Thyroid gland (tissue), 4 donors: ENCODE measurements at regions not wholly inside any gene's neighbourhood (a gene's known extent, or its start where the extent isn't known, plus 50 kb on each side); places are given as distances from the start of the nearest gene placed in this dataset.

Experiments used
- DNase-seq, 2 donors: peaks; one replicate each; pipeline ENCODE4 v3.0.0-alpha.2; 2019
- H3K27ac ChIP-seq, 3 donors: fragments of 200-600 bp; sonication (generic); 1 replicate in 2 of 3; 2 replicates in 1 of 3; pipeline ENCODE4 v1.5.1; 2016 to 2019; ENCODE audit warnings: mild to moderate bottlenecking in 1 of 3, moderate library complexity in 1 of 3
- H3K27me3 ChIP-seq: fragments of 200-600 bp; sonication (generic); one replicate; pipeline ENCODE4 v1.5.1; 2019
- H3K36me3 ChIP-seq, 2 donors: fragments of 200-600 bp; sonication (generic); one replicate each; pipeline ENCODE4 v1.5.1; 2016 to 2019
- H3K4me1 ChIP-seq, 2 donors: fragments of 200-600 bp; sonication (generic); one replicate each; pipeline ENCODE4 v1.5.1; 2017 to 2019
- H3K4me3 ChIP-seq, 3 donors: fragments of 200-600 bp; sonication (generic); replicated peaks in 1 of 3; 1 replicate in 2 of 3; 2 replicates in 1 of 3; pipeline ENCODE4 v1.5.1; 2016; ENCODE audit warnings: mild to moderate bottlenecking in 1 of 3
- H3K9me3 ChIP-seq: fragments of 200-600 bp; sonication (generic); one replicate; pipeline ENCODE4 v1.5.1; 2017
- POLR2A ChIP-seq, 2 donors: fragments of 450-650 bp; IDR thresholded peaks; one replicate each; pipeline ENCODE4 v1.6.1; 2017; ENCODE audit warnings: antibody characterized with exemption in 2 of 2, mild to moderate bottlenecking in 2 of 2, moderate library complexity in 1 of 2
- WGBS, 2 donors: methylation state at CpG; one replicate each; pipeline ENCODE4 v1.1.5; 2017; 5-methylcytosine and 5-hydroxymethylcytosine counted together
- intact Hi-C: fragments of 100-400 bp; cut with DNase I; formaldehyde crosslinking; loops from one replicate; pipeline ENCODE4 v1.15.1; 2023
- TF ChIP-seq, protein P1 (sequence below), 6 experiments: fragments of 200-600 bp in 3 of 6; fragments of 450-650 bp in 3 of 6; sonication (generic) in 3 of 6; IDR thresholded peaks; one replicate each; pipeline ENCODE4 v1.5.1; 2016 to 2019; ENCODE audit warnings: antibody characterized with exemption in 6 of 6, mild to moderate bottlenecking in 2 of 6, inconsistent platforms in 1 of 6, moderate library complexity in 1 of 6

DNA sequence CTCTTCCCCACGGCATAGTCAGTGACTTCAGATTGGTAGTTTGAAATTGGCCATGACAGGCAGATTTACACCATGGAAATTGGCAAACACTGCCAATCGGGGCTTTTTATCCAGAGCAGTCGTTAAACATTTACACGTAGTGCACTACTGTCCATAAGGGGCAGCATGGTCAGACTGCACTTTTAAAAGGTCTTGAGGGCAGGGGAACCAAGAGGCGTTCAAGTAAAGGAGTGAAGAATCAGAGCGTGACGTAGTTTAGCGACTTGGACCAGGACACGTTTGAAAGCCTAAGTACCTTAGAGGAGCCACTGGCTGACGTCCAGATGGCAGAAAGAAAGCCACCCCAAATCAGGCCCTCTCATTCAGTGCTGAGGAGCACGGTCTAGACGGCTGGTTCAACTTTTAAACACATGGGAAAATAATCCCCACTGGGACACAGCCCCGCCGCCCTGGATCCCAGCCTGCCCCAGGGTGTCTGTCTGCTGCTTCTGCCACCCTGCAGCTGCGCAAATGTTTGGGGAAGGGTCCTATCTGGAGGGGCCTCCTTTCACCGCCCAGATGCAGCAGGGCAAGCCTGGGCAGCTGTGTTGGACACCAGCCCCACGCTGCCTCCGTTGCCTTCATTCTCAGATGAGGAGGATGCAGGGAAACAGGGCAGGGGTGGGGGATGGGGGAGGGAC lies 52.5 kb upstream of the PPP2R5C start:
- no peaks in the 10 kb centered on the region for H3K9me3 ChIP-seq
- no peak overlapping the region for H3K4me3 ChIP-seq
- TF ChIP-seq, protein P1, sequence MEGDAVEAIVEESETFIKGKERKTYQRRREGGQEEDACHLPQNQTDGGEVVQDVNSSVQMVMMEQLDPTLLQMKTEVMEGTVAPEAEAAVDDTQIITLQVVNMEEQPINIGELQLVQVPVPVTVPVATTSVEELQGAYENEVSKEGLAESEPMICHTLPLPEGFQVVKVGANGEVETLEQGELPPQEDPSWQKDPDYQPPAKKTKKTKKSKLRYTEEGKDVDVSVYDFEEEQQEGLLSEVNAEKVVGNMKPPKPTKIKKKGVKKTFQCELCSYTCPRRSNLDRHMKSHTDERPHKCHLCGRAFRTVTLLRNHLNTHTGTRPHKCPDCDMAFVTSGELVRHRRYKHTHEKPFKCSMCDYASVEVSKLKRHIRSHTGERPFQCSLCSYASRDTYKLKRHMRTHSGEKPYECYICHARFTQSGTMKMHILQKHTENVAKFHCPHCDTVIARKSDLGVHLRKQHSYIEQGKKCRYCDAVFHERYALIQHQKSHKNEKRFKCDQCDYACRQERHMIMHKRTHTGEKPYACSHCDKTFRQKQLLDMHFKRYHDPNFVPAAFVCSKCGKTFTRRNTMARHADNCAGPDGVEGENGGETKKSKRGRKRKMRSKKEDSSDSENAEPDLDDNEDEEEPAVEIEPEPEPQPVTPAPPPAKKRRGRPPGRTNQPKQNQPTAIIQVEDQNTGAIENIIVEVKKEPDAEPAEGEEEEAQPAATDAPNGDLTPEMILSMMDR (IDR thresholded peaks at IDR 0.05) = peak in 2 of 6 experiments; percentile 16 to 33
- no peak for TF ChIP-seq POLR2A (IDR thresholded peaks at IDR 0.05)
- intact Hi-C loops = loop anchor here (5.0 kb wide), 1 partner anchor 48 kb away; no protein-coding TSS in a partner anchor
- H3K4me1 ChIP-seq = peaks cover 9 to 50% of the 10 kb centered on the region in 2 donors
- no peaks in the 10 kb centered on the region for H3K36me3 ChIP-seq
- DNase-seq = peak; percentile 91 to 93
- peak overlapping the region in 2 of 3 donors; percentile 30 to 44 for H3K27ac ChIP-seq
- H3K27me3 ChIP-seq = no peaks in the 10 kb centered on the region
- 37 to 58% methylated on average over 18 of the region's 18 CpGs for WGBS, 2 donors

DNA sequence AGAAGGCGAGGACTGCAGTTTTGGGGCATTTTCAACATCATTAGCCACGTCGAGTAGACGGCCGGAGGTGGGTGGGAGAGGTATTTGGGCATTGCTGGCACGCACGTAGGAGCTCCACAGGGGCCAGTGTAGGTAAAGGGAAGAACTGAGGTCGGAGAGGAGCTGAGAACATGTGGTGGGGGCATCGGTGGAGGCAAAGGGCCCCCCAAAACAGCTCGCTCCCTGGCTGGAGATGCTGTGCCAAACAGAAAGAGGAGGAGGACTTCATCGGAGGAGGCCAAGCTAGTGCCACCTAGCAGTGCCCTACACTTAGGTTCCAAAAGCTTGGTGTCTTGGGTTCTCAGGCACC lies 52.0 kb upstream of the PPP2R5C start:
- Histone ChIP-seq H3K27ac (peak overlapping the region in 1 of 3 donors; percentile 44), H3K4me1 (peaks cover 9 to 50% of the 10 kb centered on the region in 2 donors), H3K4me3 (no peak overlapping the region), H3K27me3 (no peaks in the 10 kb centered on the region), H3K36me3 (no peaks in the 10 kb centered on the region), H3K9me3 (no peaks in the 10 kb centered on the region)
- TF ChIP-seq POLR2A (IDR thresholded peaks at IDR 0.05) = no peak
- TF ChIP-seq, protein P1 (IDR thresholded peaks at IDR 0.05) = no peak
- DNase-seq = no peak
- intact Hi-C loops = loop anchor here (5.0 kb wide), 1 partner anchor 48 kb away; no protein-coding TSS in a partner anchor
- WGBS, 2 donors = 91% methylated on average over 11 of the region's 11 CpGs

DNA sequence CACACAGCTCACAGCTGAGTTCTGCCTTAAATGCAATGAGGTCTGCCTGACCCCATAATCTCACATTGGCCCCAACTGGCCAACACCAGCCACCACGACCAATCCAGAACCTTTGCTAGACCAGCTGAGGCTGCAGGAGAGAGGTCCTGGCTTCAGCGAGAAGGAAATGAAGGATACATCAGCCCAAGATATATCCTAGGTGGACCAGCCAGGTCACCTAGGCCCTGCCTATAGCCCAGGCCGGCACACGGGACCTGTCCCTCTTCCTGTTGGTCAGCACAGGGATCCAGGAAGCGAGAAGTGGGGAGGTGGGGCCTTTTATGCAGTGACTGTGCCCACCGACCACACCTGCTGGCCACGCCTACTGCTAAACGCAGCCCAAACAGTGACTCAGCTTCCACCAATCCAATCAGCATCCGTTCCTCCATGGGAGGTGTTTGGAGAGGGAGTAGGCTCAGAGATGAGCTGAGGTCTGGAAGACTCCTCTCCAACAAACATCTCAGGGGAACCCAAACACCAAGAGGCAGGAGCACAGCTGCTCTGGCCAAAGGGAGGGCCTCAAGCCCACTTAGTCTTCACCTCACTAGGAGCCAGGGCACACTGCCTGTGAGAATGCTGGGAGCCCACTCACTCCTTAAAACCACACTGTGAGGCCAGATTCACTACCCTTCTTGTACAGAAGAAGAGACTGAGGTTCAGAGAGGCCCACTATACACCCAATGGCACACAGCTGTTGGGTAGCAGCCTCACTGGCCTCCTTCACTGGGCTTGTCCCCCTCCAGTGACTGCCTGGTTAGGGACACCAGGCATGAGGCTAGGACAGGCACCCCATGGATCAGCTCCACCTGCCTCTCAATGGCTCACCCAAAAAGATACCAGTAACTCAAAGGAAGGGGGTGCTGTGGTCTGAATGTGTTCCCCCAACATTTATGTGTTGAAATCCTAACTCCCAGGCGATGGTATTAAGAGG lies 51.3 kb upstream of the PPP2R5C start:
- H3K4me1 ChIP-seq = peaks cover 9 to 50% of the 10 kb centered on the region in 2 donors
- H3K27me3 ChIP-seq = no peaks in the 10 kb centered on the region
- 89 to 91% methylated on average over 10 of the region's 10 CpGs for WGBS, 2 donors
- H3K36me3 ChIP-seq = no peaks in the 10 kb centered on the region
- intact Hi-C loops = loop anchor here (5.0 kb wide), 1 partner anchor 47 kb away; no protein-coding TSS in a partner anchor
- H3K4me3 ChIP-seq = no peak overlapping the region
- no peaks in the 10 kb centered on the region for H3K9me3 ChIP-seq
- no peak overlapping the region for H3K27ac ChIP-seq
- DNase-seq = no peak
- TF ChIP-seq, protein P1 (IDR thresholded peaks at IDR 0.05) = no peak
- no peak for TF ChIP-seq POLR2A (IDR thresholded peaks at IDR 0.05)

DNA sequence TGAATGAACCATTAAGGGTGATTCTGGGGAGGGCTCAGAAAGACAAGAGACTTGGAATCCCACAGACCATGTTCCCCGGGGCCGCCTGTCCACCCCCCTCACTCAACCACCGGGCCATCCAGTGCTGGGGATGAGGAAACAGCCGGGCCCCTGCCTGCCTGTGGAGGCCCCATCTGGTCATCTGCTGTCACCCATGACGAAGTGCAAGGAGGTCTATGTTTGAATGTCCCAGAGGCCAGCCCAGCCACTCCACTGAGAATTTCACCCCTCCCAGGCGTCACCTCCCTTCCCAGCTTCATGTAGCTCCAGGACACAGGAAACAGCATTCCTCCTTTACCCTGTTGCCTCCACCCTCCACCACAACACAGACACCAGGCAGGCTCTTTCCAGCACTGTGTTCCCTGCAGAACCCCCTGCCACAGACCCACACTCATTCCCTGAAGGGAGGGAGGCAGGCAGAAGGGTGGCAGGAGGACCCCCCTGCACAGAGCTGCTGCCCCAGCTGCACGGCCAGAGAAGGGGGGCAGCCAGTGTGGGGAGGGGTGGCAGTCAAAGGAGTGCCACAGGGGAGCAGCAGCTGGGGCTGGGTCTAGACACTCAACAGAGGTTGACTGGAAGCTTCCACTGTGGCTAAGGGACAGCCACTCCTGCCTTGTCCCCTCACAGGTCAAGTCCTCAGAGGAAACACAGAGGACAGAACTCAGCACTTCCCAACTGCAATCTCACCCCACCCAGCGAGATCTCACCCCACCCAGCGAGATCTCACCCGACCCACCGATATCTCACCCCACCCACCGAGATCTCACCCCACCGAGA lies 50.3 kb upstream of the PPP2R5C start:
- Histone ChIP-seq H3K27me3 (no peaks in the 10 kb centered on the region), H3K36me3 (no peaks in the 10 kb centered on the region), H3K9me3 (no peaks in the 10 kb centered on the region), H3K4me3 (no peak overlapping the region), H3K27ac (no peak overlapping the region), H3K4me1 (peaks cover 9 to 41% of the 10 kb centered on the region in 2 donors)
- WGBS, 2 donors = 57 to 65% methylated on average over 13 of the region's 13 CpGs
- intact Hi-C loops = no loop called here
- peak; percentile 42 to 44 for DNase-seq
- no peak for TF ChIP-seq POLR2A (IDR thresholded peaks at IDR 0.05)
- TF ChIP-seq, protein P1 (IDR thresholded peaks at IDR 0.05) = no peak
